ENCODE measurements at regions not wholly inside any gene's neighbourhood (a gene's known extent, or its start where the extent isn't known, plus 50 kb on each side); places are given as distances from the start of the nearest gene placed in this dataset.

GRCh38 chr4:3704669-3705068 lies 61.5 kb upstream of the ADRA2C start:
- Histone ChIP-seq H3K4me3 (no peak overlapping the region), H3K27ac (no peak overlapping the region), H3K9me3 (no peaks in the 10 kb centered on the region), H3K4me1 (peaks cover 0 to 4% (median 0%) of the 10 kb centered on the region in 3 donors), H3K36me3 (no peaks in the 10 kb centered on the region), H3K27me3 (peaks cover 90% of the 10 kb centered on the region)
- TF ChIP-seq, protein P1, sequence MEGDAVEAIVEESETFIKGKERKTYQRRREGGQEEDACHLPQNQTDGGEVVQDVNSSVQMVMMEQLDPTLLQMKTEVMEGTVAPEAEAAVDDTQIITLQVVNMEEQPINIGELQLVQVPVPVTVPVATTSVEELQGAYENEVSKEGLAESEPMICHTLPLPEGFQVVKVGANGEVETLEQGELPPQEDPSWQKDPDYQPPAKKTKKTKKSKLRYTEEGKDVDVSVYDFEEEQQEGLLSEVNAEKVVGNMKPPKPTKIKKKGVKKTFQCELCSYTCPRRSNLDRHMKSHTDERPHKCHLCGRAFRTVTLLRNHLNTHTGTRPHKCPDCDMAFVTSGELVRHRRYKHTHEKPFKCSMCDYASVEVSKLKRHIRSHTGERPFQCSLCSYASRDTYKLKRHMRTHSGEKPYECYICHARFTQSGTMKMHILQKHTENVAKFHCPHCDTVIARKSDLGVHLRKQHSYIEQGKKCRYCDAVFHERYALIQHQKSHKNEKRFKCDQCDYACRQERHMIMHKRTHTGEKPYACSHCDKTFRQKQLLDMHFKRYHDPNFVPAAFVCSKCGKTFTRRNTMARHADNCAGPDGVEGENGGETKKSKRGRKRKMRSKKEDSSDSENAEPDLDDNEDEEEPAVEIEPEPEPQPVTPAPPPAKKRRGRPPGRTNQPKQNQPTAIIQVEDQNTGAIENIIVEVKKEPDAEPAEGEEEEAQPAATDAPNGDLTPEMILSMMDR (IDR thresholded peaks at IDR 0.05): no peak
- no peak for TF ChIP-seq POLR2A (IDR thresholded peaks at IDR 0.05)
- no peak for TF ChIP-seq POLR2AphosphoS5 (IDR thresholded peaks at IDR 0.05)
- no peak for TF ChIP-seq EP300 (IDR thresholded peaks at IDR 0.05)
- WGBS, 2 donors (ENCODE audit: low coverage in 1 of 2): 74 to 77% methylated on average over 7 to 10 of the region's 10 CpGs
- no peak for ATAC-seq

GRCh38 chr4:3703677-3704521 lies 62.3 kb upstream of the ADRA2C start:
- no peak overlapping the region for H3K4me3 ChIP-seq
- peaks cover 0 to 4% (median 0%) of the 10 kb centered on the region in 3 donors for H3K4me1 ChIP-seq
- H3K36me3 ChIP-seq: no peaks in the 10 kb centered on the region
- no peak for TF ChIP-seq EP300 (IDR thresholded peaks at IDR 0.05)
- TF ChIP-seq POLR2AphosphoS5 (IDR thresholded peaks at IDR 0.05): no peak
- TF ChIP-seq, protein P1 (IDR thresholded peaks at IDR 0.05): no peak
- no peak for TF ChIP-seq POLR2A (IDR thresholded peaks at IDR 0.05)
- WGBS, 2 donors (ENCODE audit: low coverage in 1 of 2): 0 to 46% methylated on average over 1 to 9 of the region's 29 CpGs
- ATAC-seq: no peak
- H3K27me3 ChIP-seq: peaks cover 95% of the 10 kb centered on the region
- no peak overlapping the region for H3K27ac ChIP-seq
- no peaks in the 10 kb centered on the region for H3K9me3 ChIP-seq

- no peak overlapping the region for H3K27ac ChIP-seq
- ATAC-seq: no peak
- H3K27me3 ChIP-seq: peaks cover 95% of the 10 kb centered on the region
- H3K36me3 ChIP-seq: no peaks in the 10 kb centered on the region
- H3K4me1 ChIP-seq: peaks cover 0 to 4% (median 0%) of the 10 kb centered on the region in 3 donors
- peaks cover 0 to 3% (median 0%) of the 10 kb centered on the region in 3 donors for H3K9me3 ChIP-seq
- no peak overlapping the region for H3K4me3 ChIP-seq
- TF ChIP-seq POLR2AphosphoS5 (IDR thresholded peaks at IDR 0.05) (no peak), POLR2A (IDR thresholded peaks at IDR 0.05) (no peak), EP300 (IDR thresholded peaks at IDR 0.05) (no peak)
- TF ChIP-seq, protein P1 (IDR thresholded peaks at IDR 0.05): no peak
- no CpG with 5 or more reads among the region's 5 CpGs for WGBS, 2 donors (ENCODE audit: low coverage in 1 of 2)
Measured at GRCh38 chr4:3703343-3703676, 62.9 kb upstream of the ADRA2C start.

- peaks cover 0 to 9% (median 0%) of the 10 kb centered on the region in 3 donors for H3K9me3 ChIP-seq
- H3K4me3 ChIP-seq: no peak overlapping the region
- no peak for ATAC-seq
- no peaks in the 10 kb centered on the region for H3K36me3 ChIP-seq
- WGBS, 2 donors (ENCODE audit: low coverage in 1 of 2): 21% methylated on average over 16 of the region's 31 CpGs; no CpG with 5 or more reads in 1 of the 2 donors
- peaks cover 0 to 4% (median 0%) of the 10 kb centered on the region in 3 donors for H3K4me1 ChIP-seq
- H3K27me3 ChIP-seq: peaks cover 92% of the 10 kb centered on the region
- TF ChIP-seq POLR2AphosphoS5 (IDR thresholded peaks at IDR 0.05): no peak
- H3K27ac ChIP-seq: no peak overlapping the region
Measured at GRCh38 chr4:3702561-3703221, 63.5 kb upstream of the ADRA2C start.

GRCh38 chr4:3701736-3702560 lies 64.2 kb upstream of the ADRA2C start:
- peaks cover 0 to 4% (median 0%) of the 10 kb centered on the region in 3 donors for H3K4me1 ChIP-seq
- ATAC-seq: no peak
- WGBS, 2 donors (ENCODE audit: low coverage in 1 of 2): 0 to 62% methylated on average over 2 of the region's 29 CpGs

More at GRCh38 chr4:3701736-3702560, 64.2 kb upstream of the ADRA2C start:
- Histone ChIP-seq H3K36me3 (no peaks in the 10 kb centered on the region), H3K4me3 (no peak overlapping the region), H3K27ac (no peak overlapping the region), H3K27me3 (peaks cover 90% of the 10 kb centered on the region), H3K9me3 (peaks cover 0 to 17% (median 0%) of the 10 kb centered on the region in 3 donors)
- TF ChIP-seq POLR2A (IDR thresholded peaks at IDR 0.05) (no peak), POLR2AphosphoS5 (IDR thresholded peaks at IDR 0.05) (no peak), EP300 (IDR thresholded peaks at IDR 0.05) (no peak)
- TF ChIP-seq, protein P1 (IDR thresholded peaks at IDR 0.05): no peak

Measured in gastroesophageal sphincter (tissue), 4 donors.